H9 (cell line): ENCODE measurements at regions not wholly inside any gene's neighbourhood (a gene's known extent, or its start where the extent isn't known, plus 50 kb on each side); places are given as distances from the start of the nearest gene placed in this dataset.
A peak's percentile ranks its signal among the peaks of the same experiment; 100 is the strongest.

ENCODE experiments used
- DNase-seq: peaks from one replicate; pipeline ENCODE4 v3.0.0-alpha.2; 2017
- H2AFZ ChIP-seq: one replicate; pipeline ENCODE4 v1.6.1; 2013; ENCODE audit warnings: mild to moderate bottlenecking, low read length, control low read depth, moderate library complexity
- H2AK5ac ChIP-seq: 2 replicates; pipeline ENCODE4 v1.6.1; 2013; ENCODE audit warnings: low read length, control low read depth, mixed read lengths; ENCODE audit not compliant: insufficient read length
- H2BK120ac ChIP-seq: one replicate; pipeline ENCODE4 v1.6.1; 2013; ENCODE audit warnings: low read depth, mild to moderate bottlenecking, low read length, control low read depth, inconsistent platforms; ENCODE audit not compliant: poor library complexity, severe bottlenecking
- H2BK12ac ChIP-seq: 2 replicates; pipeline ENCODE4 v1.6.1; 2013; ENCODE audit warnings: low read length, control low read depth, mixed read lengths, low read depth; ENCODE audit not compliant: insufficient read length
- H2BK15ac ChIP-seq: 2 replicates; pipeline ENCODE4 v1.6.1; 2013; ENCODE audit warnings: low read depth, low read length, control low read depth
- H2BK20ac ChIP-seq: one replicate; pipeline ENCODE4 v1.6.1; 2013; ENCODE audit warnings: low read depth, mild to moderate bottlenecking, low read length, control low read depth, inconsistent platforms; ENCODE audit not compliant: poor library complexity, severe bottlenecking
- H2BK5ac ChIP-seq: 2 replicates; pipeline ENCODE4 v1.6.1; 2013; ENCODE audit warnings: low read length, control low read depth, mixed read lengths; ENCODE audit not compliant: insufficient read length
- H3K14ac ChIP-seq: 2 replicates; pipeline ENCODE4 v1.6.1; 2013; ENCODE audit warnings: low read length, control low read depth; ENCODE audit not compliant: insufficient read depth
- H3K18ac ChIP-seq: 2 replicates; pipeline ENCODE4 v1.6.1; 2013; ENCODE audit warnings: low read depth, mild to moderate bottlenecking, mixed read lengths, low read length, control low read depth; ENCODE audit not compliant: insufficient read length
- H3K23ac ChIP-seq: 2 replicates; pipeline ENCODE4 v1.6.1; 2013; ENCODE audit warnings: low read length, control low read depth, mixed read lengths, low read depth; ENCODE audit not compliant: insufficient read length
- H3K23me2 ChIP-seq: 2 replicates; pipeline ENCODE4 v1.6.1; 2013; ENCODE audit warnings: low read depth, mild to moderate bottlenecking, mixed read lengths, low read length, control low read depth; ENCODE audit not compliant: insufficient read length, poor library complexity, severe bottlenecking
- H3K27ac ChIP-seq: 2 replicates; pipeline ENCODE4 v1.5.1; 2013; ENCODE audit warnings: low read length, control low read depth, mixed read lengths, low read depth; ENCODE audit not compliant: insufficient read length
- H3K27me3 ChIP-seq: 2 replicates; pipeline ENCODE4 v1.6.1; 2013; ENCODE audit warnings: low read length, control low read depth, inconsistent platforms; ENCODE audit not compliant: insufficient read depth
- H3K4ac ChIP-seq: 2 replicates; pipeline ENCODE4 v1.6.1; 2013; ENCODE audit warnings: low read depth, mild to moderate bottlenecking, control low read depth, inconsistent platforms, low read length, moderate library complexity
- H3K4me1 ChIP-seq: 2 replicates; pipeline ENCODE4 v1.6.1; 2013; ENCODE audit warnings: low read length, control low read depth, inconsistent platforms; ENCODE audit not compliant: insufficient read depth
- H3K4me2 ChIP-seq: 2 replicates; pipeline ENCODE4 v1.6.1; 2013; ENCODE audit warnings: low read length, control low read depth, mixed read lengths; ENCODE audit not compliant: insufficient read length, insufficient read depth
- H3K56ac ChIP-seq: 2 replicates; pipeline ENCODE4 v1.6.1; 2013; ENCODE audit warnings: low read depth, mild to moderate bottlenecking, mixed read lengths, low read length, control low read depth; ENCODE audit not compliant: insufficient read length
- H3K79me1 ChIP-seq: 2 replicates; pipeline ENCODE4 v1.6.1; 2013; ENCODE audit warnings: low read depth, mild to moderate bottlenecking, moderate library complexity, low read length, control low read depth, inconsistent platforms; ENCODE audit not compliant: insufficient read depth, poor library complexity, severe bottlenecking
- H3K79me2 ChIP-seq: 2 replicates; pipeline ENCODE4 v1.6.1; 2013; ENCODE audit warnings: low read length, control low read depth, inconsistent platforms; ENCODE audit not compliant: insufficient read depth
- H3K9ac ChIP-seq: 2 replicates; pipeline ENCODE4 v1.6.1; 2013; ENCODE audit warnings: low read length, control low read depth, mixed read lengths; ENCODE audit not compliant: insufficient read length; ENCODE audit errors: extremely low read depth
- H3K9me3 ChIP-seq: one replicate; pipeline ENCODE4 v1.6.1; 2013; ENCODE audit warnings: low read depth, low read length, inconsistent platforms; ENCODE audit not compliant: control insufficient read depth
- H3T11ph ChIP-seq: one replicate; pipeline ENCODE4 v1.6.1; 2013; ENCODE audit warnings: mild to moderate bottlenecking, low read length, control low read depth, inconsistent platforms
- H4K20me1 ChIP-seq: one replicate; pipeline ENCODE4 v1.6.1; 2013; ENCODE audit not compliant: control insufficient read depth, insufficient read length, insufficient read depth
- H4K5ac ChIP-seq: 2 replicates; pipeline ENCODE4 v1.6.1; 2013; ENCODE audit warnings: low read depth, mild to moderate bottlenecking, mixed read lengths, low read length, control low read depth; ENCODE audit not compliant: insufficient read length
- H4K8ac ChIP-seq: replicated peaks from 2 replicates; pipeline ENCODE4 v1.6.1; 2013; ENCODE audit warnings: low read length, control low read depth, mixed read lengths, low read depth; ENCODE audit not compliant: insufficient read length
- H4K91ac ChIP-seq: 2 replicates; pipeline ENCODE4 v1.6.1; 2013; ENCODE audit warnings: low read depth, mild to moderate bottlenecking, moderate library complexity, mixed read lengths, low read length, control low read depth; ENCODE audit not compliant: insufficient read length
- H3K27ac Mint-ChIP-seq, 3 experiments: 2 replicates in 2 of 3; 3 replicates in 1 of 3; pipeline ENCODE4 v1.8.0; 2020 to 2021; ENCODE audit warnings: mixed read lengths in 3 of 3, mild to moderate bottlenecking in 1 of 3, moderate library complexity in 1 of 3
- H3K27me3 Mint-ChIP-seq: 2 replicates; pipeline ENCODE4 v1.8.0; 2021; ENCODE audit warnings: low read depth, mild to moderate bottlenecking, moderate library complexity, mixed read lengths
- H3K36me3 Mint-ChIP-seq, 3 experiments: 2 replicates in 2 of 3; 3 replicates in 1 of 3; pipeline ENCODE4 v1.8.0; 2020 to 2021; ENCODE audit warnings: low read depth in 3 of 3, mixed read lengths in 3 of 3; ENCODE audit not compliant: insufficient read depth in 1 of 3
- H3K4me1 Mint-ChIP-seq, 2 experiments: 2 replicates each; pipeline ENCODE4 v1.8.0; 2020; ENCODE audit warnings: mixed read lengths in 2 of 2
- H3K4me3 Mint-ChIP-seq, 2 experiments: 2 replicates in 1 of 2; 3 replicates in 1 of 2; pipeline ENCODE4 v1.8.0; 2020 to 2021; ENCODE audit warnings: mild to moderate bottlenecking in 2 of 2, mixed read lengths in 2 of 2, moderate library complexity in 1 of 2
- H3K9me3 Mint-ChIP-seq, 2 experiments: 2 replicates in 1 of 2; 3 replicates in 1 of 2; pipeline ENCODE4 v1.8.0; 2020; ENCODE audit warnings: mild to moderate bottlenecking in 2 of 2, mixed read lengths in 2 of 2, moderate library complexity in 1 of 2
- CTCF ChIP-seq: fragments of 200-600 bp; sonication (generic); conservative IDR thresholded peaks from 3 replicates; pipeline ENCODE4 v1.8.0; 2021; ENCODE audit warnings: antibody characterized with exemption, mild to moderate bottlenecking
- WGBS: extraction: QIAGEN DNeasy Blood & Tissue Kit; methylation state at CpG from one replicate; pipeline ENCODE4 v1.1.7; 2013; ENCODE audit warnings: missing lambda C conversion rate, low lambda C conversion rate, mixed read lengths; ENCODE audit not compliant: insufficient read length; ENCODE audit errors: extremely low coverage; 5-methylcytosine and 5-hydroxymethylcytosine counted together

GRCh38 chr2:71827973-71828372, 319.7 kb downstream of the CYP26B1 start:
- no peak overlapping the region for H2BK20ac ChIP-seq
- WGBS = no CpG with 5 or more reads among the region's 7 CpGs
- no peaks in the 10 kb centered on the region for H3K27me3 ChIP-seq
- no peaks in the 10 kb centered on the region for H4K20me1 ChIP-seq
- no peak overlapping the region for H3K4me2 ChIP-seq
- H3K23me2 ChIP-seq = no peaks in the 10 kb centered on the region
- no peak overlapping the region for H2AK5ac ChIP-seq
- DNase-seq = peak; percentile 5
- H3K9ac ChIP-seq = no peak overlapping the region
- H3K4me3 Mint-ChIP-seq = no peak overlapping the region
- no peak overlapping the region for H2BK12ac ChIP-seq
- H2AFZ ChIP-seq = no peak overlapping the region
- no peak overlapping the region for H4K91ac ChIP-seq
- H3K18ac ChIP-seq = no peak overlapping the region
- TF ChIP-seq CTCF = no peak
- no peak overlapping the region for H3K27ac Mint-ChIP-seq
- no peak overlapping the region for H3K27ac ChIP-seq
- no peak overlapping the region for H4K5ac ChIP-seq
- H3K4me1 ChIP-seq = no peaks in the 10 kb centered on the region
- no peak overlapping the region for H3K23ac ChIP-seq
- H3K36me3 Mint-ChIP-seq = peaks cover 0 to 10% (median 0%) of the 10 kb centered on the region in 3 experiments; a peak in 1 of 7 replicates
- no peak overlapping the region for H4K8ac ChIP-seq
- no peak overlapping the region for H2BK15ac ChIP-seq
- H3K4me1 Mint-ChIP-seq = no peaks in the 10 kb centered on the region
- no peaks in the 10 kb centered on the region for H3K79me1 ChIP-seq
- no peak overlapping the region for H2BK5ac ChIP-seq
- no peak overlapping the region for H3T11ph ChIP-seq
- no peaks in the 10 kb centered on the region for H3K9me3 ChIP-seq
- H3K27me3 Mint-ChIP-seq = peaks cover 1% of the 10 kb centered on the region; the same call in 1 of the 2 replicates
- no peak overlapping the region for H3K56ac ChIP-seq
- peaks cover 14 to 19% of the 10 kb centered on the region in 2 experiments for H3K9me3 Mint-ChIP-seq
- H3K4ac ChIP-seq = no peak overlapping the region
- no peak overlapping the region for H3K14ac ChIP-seq
- no peak overlapping the region for H2BK120ac ChIP-seq
- no peaks in the 10 kb centered on the region for H3K79me2 ChIP-seq
